ENCODE measurements at regions not wholly inside any gene's neighbourhood (a gene's known extent, or its start where the extent isn't known, plus 50 kb on each side); places are given as distances from the start of the nearest gene placed in this dataset.
A peak's percentile ranks its signal among the peaks of the same experiment; 100 is the strongest.

DNA sequence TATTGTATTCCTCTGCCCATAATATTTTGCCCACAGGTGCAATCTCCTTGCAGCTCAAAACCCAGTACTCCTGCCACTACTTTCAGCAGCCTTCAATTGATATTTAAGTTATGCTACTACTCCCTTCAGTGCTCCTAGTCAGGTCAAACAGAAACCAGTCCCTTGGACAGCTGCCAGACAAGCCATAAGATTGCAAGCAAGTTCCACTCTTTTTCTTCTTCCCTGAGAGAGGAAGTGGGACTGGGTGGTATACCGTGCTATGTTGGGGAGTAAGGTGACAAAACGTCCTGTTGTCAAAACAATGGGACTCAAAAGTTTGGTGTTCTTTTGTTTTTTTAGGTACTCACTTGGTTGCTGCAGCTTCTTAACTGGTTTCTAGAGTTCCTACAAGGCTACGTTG lies 63.1 kb upstream of the FRY start:
- Histone ChIP-seq H3K4me1 (ENCODE audit: control insufficient read depth, insufficient read depth, low read length) (no peaks in the 10 kb centered on the region), H3K27ac (ENCODE audit: extremely low read depth, low read depth, low read length) (no peak overlapping the region), H3K36me3 (ENCODE audit: control insufficient read depth in 2 of 2, insufficient read depth in 1 of 2, low read length in 2 of 2) (no peaks in the 10 kb centered on the region), H3K9me3 (ENCODE audit: control insufficient read depth, insufficient read depth, low read depth, low read length) (no peaks in the 10 kb centered on the region), H3K4me3 (ENCODE audit: low read depth, low read length) (no peak overlapping the region)
- ChIA-PET CTCF (no interaction called here), POLR2A (no interaction called here)
- TF ChIP-seq IKZF3 (tag by site-specific recombination; IDR thresholded peaks at IDR 0.05) (no peak), ZNF585B (tag by site-specific recombination; IDR thresholded peaks at IDR 0.05) (peak; percentile 44)
- TF ChIP-seq, protein P1, sequence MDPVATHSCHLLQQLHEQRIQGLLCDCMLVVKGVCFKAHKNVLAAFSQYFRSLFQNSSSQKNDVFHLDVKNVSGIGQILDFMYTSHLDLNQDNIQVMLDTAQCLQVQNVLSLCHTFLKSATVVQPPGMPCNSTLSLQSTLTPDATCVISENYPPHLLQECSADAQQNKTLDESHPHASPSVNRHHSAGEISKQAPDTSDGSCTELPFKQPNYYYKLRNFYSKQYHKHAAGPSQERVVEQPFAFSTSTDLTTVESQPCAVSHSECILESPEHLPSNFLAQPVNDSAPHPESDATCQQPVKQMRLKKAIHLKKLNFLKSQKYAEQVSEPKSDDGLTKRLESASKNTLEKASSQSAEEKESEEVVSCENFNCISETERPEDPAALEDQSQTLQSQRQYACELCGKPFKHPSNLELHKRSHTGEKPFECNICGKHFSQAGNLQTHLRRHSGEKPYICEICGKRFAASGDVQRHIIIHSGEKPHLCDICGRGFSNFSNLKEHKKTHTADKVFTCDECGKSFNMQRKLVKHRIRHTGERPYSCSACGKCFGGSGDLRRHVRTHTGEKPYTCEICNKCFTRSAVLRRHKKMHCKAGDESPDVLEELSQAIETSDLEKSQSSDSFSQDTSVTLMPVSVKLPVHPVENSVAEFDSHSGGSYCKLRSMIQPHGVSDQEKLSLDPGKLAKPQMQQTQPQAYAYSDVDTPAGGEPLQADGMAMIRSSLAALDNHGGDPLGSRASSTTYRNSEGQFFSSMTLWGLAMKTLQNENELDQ (tag by site-specific recombination; IDR thresholded peaks at IDR 0.05; ENCODE audit: low read depth) = no peak

DNA sequence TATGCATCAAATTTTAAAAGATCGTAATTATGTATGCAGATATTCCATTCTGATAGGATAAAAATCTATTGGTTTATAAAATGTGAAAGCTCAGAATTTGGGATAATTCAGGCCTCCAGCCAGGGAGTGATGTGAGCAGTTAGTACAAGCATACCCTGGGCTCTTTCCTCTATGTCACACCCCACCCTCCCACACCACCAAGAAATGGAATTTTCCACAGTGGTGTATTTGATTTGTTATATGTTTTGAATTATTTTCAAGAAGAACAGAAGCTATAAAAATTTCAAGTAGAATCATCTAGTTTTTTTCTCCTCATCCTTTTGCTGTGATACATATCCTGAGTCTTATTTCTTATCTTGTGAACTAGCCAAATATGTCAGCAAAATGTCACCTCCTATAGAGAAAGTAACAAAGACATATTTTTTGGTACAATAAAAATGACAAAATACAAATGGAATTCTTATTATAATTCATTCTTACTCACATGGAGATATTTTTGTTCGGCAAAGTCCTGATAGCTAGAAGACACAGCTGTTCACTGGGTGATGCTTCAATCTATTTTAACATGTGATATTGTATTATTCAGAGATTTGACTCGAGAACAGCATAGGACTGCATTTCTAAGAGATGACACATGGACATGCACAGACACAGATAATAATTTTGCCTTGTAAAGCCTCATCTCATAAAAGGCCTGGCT lies 61.2 kb upstream of the FRY start:
- H3K36me3 ChIP-seq (ENCODE audit: control insufficient read depth in 2 of 2, insufficient read depth in 1 of 2, low read length in 2 of 2) = no peaks in the 10 kb centered on the region
- H3K4me3 ChIP-seq (ENCODE audit: low read depth, low read length) = no peak overlapping the region
- no peaks in the 10 kb centered on the region for H3K9me3 ChIP-seq (ENCODE audit: control insufficient read depth, insufficient read depth, low read depth, low read length)
- TF ChIP-seq, protein P2, sequence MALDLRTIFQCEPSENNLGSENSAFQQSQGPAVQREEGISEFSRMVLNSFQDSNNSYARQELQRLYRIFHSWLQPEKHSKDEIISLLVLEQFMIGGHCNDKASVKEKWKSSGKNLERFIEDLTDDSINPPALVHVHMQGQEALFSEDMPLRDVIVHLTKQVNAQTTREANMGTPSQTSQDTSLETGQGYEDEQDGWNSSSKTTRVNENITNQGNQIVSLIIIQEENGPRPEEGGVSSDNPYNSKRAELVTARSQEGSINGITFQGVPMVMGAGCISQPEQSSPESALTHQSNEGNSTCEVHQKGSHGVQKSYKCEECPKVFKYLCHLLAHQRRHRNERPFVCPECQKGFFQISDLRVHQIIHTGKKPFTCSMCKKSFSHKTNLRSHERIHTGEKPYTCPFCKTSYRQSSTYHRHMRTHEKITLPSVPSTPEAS (tag by site-specific recombination; IDR thresholded peaks at IDR 0.05) = no peak
- TF ChIP-seq ZNF768 (tag by site-specific recombination; IDR thresholded peaks at IDR 0.05) (no peak), TRIM28 (IDR thresholded peaks at IDR 0.05; ENCODE audit: borderline replicate concordance, low read length) (no peak), BCL11A (tag by site-specific recombination; IDR thresholded peaks at IDR 0.05; ENCODE audit: low read depth) (no peak)
- TF ChIP-seq, protein P3, sequence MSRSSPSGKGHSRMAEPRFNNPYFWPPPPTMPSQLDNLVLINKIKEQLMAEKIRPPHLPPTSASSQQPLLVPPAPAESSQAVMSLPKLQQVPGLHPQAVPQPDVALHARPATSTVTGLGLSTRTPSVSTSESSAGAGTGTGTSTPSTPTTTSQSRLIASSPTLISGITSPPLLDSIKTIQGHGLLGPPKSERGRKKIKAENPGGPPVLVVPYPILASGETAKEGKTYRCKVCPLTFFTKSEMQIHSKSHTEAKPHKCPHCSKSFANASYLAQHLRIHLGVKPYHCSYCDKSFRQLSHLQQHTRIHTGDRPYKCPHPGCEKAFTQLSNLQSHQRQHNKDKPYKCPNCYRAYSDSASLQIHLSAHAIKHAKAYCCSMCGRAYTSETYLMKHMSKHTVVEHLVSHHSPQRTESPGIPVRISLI (tag by site-specific recombination; IDR thresholded peaks at IDR 0.05) = no peak
- CTCF ChIA-PET = interaction anchor here (1.1 to 1.4 kb wide), 2 partner anchors 8 to 23 kb away, joined by 3 to 4 read pairs; no protein-coding TSS in a partner anchor
- H3K4me1 ChIP-seq (ENCODE audit: control insufficient read depth, insufficient read depth, low read length) = no peaks in the 10 kb centered on the region
- POLR2A ChIA-PET = no interaction called here
- H3K27ac ChIP-seq (ENCODE audit: extremely low read depth, low read depth, low read length) = no peak overlapping the region

DNA sequence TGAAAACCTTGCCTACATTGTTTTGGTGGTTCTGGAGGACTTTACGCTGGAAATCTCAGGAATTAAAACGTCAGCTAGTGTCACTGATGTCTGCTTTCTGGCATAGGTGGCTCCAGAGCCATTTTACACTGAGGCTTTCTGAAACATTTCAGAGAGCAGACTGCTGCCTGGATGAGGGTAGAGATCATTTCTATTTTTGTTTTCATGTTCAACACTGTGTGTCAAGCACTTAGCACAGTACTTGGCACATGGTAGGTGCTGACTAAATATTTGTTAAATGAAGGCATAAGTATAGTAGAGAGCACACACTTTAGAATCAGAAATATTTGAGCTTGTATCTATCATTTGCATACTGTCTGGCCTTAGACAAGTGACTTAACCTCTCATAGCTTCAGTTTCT lies 59.1 kb upstream of the FRY start:
- H3K4me1 ChIP-seq (ENCODE audit: control insufficient read depth, insufficient read depth, low read length) = no peaks in the 10 kb centered on the region
- CTCF ChIA-PET = no interaction called here
- POLR2A ChIA-PET = no interaction called here
- H3K36me3 ChIP-seq (ENCODE audit: control insufficient read depth in 2 of 2, insufficient read depth in 1 of 2, low read length in 2 of 2) = no peaks in the 10 kb centered on the region
- no peak for TF ChIP-seq ZBTB8A (tag by site-specific recombination; IDR thresholded peaks at IDR 0.05)
- H3K27ac ChIP-seq (ENCODE audit: extremely low read depth, low read depth, low read length) = no peak overlapping the region
- H3K9me3 ChIP-seq (ENCODE audit: control insufficient read depth, insufficient read depth, low read depth, low read length) = no peaks in the 10 kb centered on the region
- H3K4me3 ChIP-seq (ENCODE audit: low read depth, low read length) = no peak overlapping the region

GRCh38 chr13:31978021-31978420 lies 53.6 kb upstream of the FRY start:
- no peaks in the 10 kb centered on the region for H3K4me1 ChIP-seq (ENCODE audit: control insufficient read depth, insufficient read depth, low read length)
- POLR2A ChIA-PET = no interaction called here
- H3K27ac ChIP-seq (ENCODE audit: extremely low read depth, low read depth, low read length) = no peak overlapping the region
- TF ChIP-seq ZSCAN18 (tag by site-specific recombination; IDR thresholded peaks at IDR 0.05) (no peak), ZXDB (tag by site-specific recombination; IDR thresholded peaks at IDR 0.05) (no peak), ZNF623 (tag by site-specific recombination; IDR thresholded peaks at IDR 0.05) (no peak), ZSCAN23 (tag by site-specific recombination; IDR thresholded peaks at IDR 0.05) (no peak), RBAK (tag by site-specific recombination; IDR thresholded peaks at IDR 0.05) (no peak), ZNF610 (tag by site-specific recombination; IDR thresholded peaks at IDR 0.05; ENCODE audit: borderline replicate concordance) (no peak), BCL11A (tag by site-specific recombination; IDR thresholded peaks at IDR 0.05; ENCODE audit: low read depth) (no peak), AEBP2 (tag by site-specific recombination; IDR thresholded peaks at IDR 0.05; ENCODE audit: borderline replicate concordance) (no peak), ZNF585B (tag by site-specific recombination; IDR thresholded peaks at IDR 0.05) (no peak), KLF8 (tag by site-specific recombination; IDR thresholded peaks at IDR 0.05) (no peak), ZNF132 (tag by site-specific recombination; IDR thresholded peaks at IDR 0.05; ENCODE audit: borderline replicate concordance) (no peak)
- CTCF ChIA-PET = no interaction called here
- H3K36me3 ChIP-seq (ENCODE audit: control insufficient read depth in 2 of 2, insufficient read depth in 1 of 2, low read length in 2 of 2) = no peaks in the 10 kb centered on the region
- H3K4me3 ChIP-seq (ENCODE audit: low read depth, low read length) = no peak overlapping the region
- H3K9me3 ChIP-seq (ENCODE audit: control insufficient read depth, insufficient read depth, low read depth, low read length) = no peaks in the 10 kb centered on the region
